ENCODE measurements at regions not wholly inside any gene's neighbourhood (a gene's known extent, or its start where the extent isn't known, plus 50 kb on each side); places are given as distances from the start of the nearest gene placed in this dataset.

- no peak for TF ChIP-seq GTF2I (CRISPR knock-in tag; conservative IDR thresholded peaks at IDR 0.05)
- no peak for TF ChIP-seq SP1 (CRISPR knock-in tag; conservative IDR thresholded peaks at IDR 0.05)
- TF ChIP-seq SMAD3 (CRISPR knock-in tag; IDR thresholded peaks at IDR 0.05; ENCODE audit: borderline replicate concordance), result no peak
- TF ChIP-seq ZNF138 (CRISPR knock-in tag; conservative IDR thresholded peaks at IDR 0.05), result no peak
- TF ChIP-seq MYBL2 (CRISPR knock-in tag; IDR thresholded peaks at IDR 0.05), result no peak
- no peak for TF ChIP-seq ZNF121 (CRISPR knock-in tag; IDR thresholded peaks at IDR 0.05)
- TF ChIP-seq, protein P1, sequence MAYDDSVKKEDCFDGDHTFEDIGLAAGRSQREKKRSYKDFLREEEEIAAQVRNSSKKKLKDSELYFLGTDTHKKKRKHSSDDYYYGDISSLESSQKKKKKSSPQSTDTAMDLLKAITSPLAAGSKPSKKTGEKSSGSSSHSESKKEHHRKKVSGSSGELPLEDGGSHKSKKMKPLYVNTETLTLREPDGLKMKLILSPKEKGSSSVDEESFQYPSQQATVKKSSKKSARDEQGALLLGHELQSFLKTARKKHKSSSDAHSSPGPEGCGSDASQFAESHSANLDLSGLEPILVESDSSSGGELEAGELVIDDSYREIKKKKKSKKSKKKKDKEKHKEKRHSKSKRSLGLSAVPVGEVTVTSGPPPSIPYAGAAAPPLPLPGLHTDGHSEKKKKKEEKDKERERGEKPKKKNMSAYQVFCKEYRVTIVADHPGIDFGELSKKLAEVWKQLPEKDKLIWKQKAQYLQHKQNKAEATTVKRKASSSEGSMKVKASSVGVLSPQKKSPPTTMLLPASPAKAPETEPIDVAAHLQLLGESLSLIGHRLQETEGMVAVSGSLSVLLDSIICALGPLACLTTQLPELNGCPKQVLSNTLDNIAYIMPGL (CRISPR knock-in tag; IDR thresholded peaks at IDR 0.05), result no peak
- no peak for TF ChIP-seq TEAD1 (CRISPR knock-in tag; IDR thresholded peaks at IDR 0.05)
- TF ChIP-seq KAT7 (CRISPR knock-in tag; IDR thresholded peaks at IDR 0.05; ENCODE audit: borderline replicate concordance), result no peak
- no peak for TF ChIP-seq ZNF532 (CRISPR knock-in tag; IDR thresholded peaks at IDR 0.05; ENCODE audit: borderline replicate concordance)
- no peak for TF ChIP-seq ERG (CRISPR knock-in tag; IDR thresholded peaks at IDR 0.05)
Observed at GRCh38 chr13:39816936-39817335, 161.5 kb downstream of the COG6 start (continued).

DNA sequence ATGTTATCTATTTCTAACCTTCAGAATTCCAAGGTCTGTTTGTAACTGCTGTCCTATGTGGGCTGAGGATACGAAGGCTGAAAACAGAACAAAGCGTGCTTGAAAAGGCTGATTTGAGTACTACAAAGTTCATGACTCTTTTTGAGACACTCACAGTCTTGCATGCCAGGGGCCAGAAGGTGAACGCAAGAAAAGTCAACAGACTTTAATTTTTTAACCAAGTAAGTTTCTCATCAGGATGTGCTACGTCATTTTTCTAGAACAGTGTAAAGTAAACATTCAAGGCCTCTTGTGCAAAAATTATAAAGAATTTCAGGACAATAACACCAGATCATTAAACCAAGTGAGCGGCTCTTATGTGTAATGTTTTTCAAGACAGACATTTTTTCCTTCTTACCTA is 163.5 kb downstream of the COG6 start:
- no peak for TF ChIP-seq NFATC4 (CRISPR knock-in tag; IDR thresholded peaks at IDR 0.05)
- TF ChIP-seq PREB (CRISPR knock-in tag; IDR thresholded peaks at IDR 0.05; ENCODE audit: borderline replicate concordance), result no peak
- no peak for TF ChIP-seq ETV6 (CRISPR knock-in tag; IDR thresholded peaks at IDR 0.05)
- no peak for TF ChIP-seq RORB (CRISPR knock-in tag; IDR thresholded peaks at IDR 0.05)
- no peak for TF ChIP-seq ZNF232 (CRISPR knock-in tag; IDR thresholded peaks at IDR 0.05)
- TF ChIP-seq, protein P2, sequence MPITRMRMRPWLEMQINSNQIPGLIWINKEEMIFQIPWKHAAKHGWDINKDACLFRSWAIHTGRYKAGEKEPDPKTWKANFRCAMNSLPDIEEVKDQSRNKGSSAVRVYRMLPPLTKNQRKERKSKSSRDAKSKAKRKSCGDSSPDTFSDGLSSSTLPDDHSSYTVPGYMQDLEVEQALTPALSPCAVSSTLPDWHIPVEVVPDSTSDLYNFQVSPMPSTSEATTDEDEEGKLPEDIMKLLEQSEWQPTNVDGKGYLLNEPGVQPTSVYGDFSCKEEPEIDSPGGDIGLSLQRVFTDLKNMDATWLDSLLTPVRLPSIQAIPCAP (CRISPR knock-in tag; IDR thresholded peaks at IDR 0.05), result no peak
- ChIA-PET CTCF (no interaction called here), POLR2A (no interaction called here)
- H3K27me3 Mint-ChIP-seq (ENCODE audit: low read depth), result no peaks in the 10 kb centered on the region
- H3K36me3 Mint-ChIP-seq, result no peaks in the 10 kb centered on the region
- DNase-seq (ENCODE audit: low spot score), result no peak
- H3K9me3 Mint-ChIP-seq, result no peaks in the 10 kb centered on the region
- peaks cover 39% of the 10 kb centered on the region for H3K4me1 Mint-ChIP-seq
- H3K27ac Mint-ChIP-seq, result no peak overlapping the region
- no peak for ATAC-seq
- H3K4me3 Mint-ChIP-seq, result no peak overlapping the region
